ENCODE measurements at regions not wholly inside any gene's neighbourhood (a gene's known extent, or its start where the extent isn't known, plus 50 kb on each side); places are given as distances from the start of the nearest gene placed in this dataset.

GRCh38 chr22:48954781-48955311, 872.8 kb downstream of the BRD1 start:
- DNase-seq (ENCODE audit: low read depth in 4 of 4, low spot score in 3 of 4): no peak

GRCh38 chr22:48953830-48954229, 873.8 kb downstream of the BRD1 start:
- DNase-seq (ENCODE audit: low read depth in 4 of 4, low spot score in 3 of 4): no peak

DNA sequence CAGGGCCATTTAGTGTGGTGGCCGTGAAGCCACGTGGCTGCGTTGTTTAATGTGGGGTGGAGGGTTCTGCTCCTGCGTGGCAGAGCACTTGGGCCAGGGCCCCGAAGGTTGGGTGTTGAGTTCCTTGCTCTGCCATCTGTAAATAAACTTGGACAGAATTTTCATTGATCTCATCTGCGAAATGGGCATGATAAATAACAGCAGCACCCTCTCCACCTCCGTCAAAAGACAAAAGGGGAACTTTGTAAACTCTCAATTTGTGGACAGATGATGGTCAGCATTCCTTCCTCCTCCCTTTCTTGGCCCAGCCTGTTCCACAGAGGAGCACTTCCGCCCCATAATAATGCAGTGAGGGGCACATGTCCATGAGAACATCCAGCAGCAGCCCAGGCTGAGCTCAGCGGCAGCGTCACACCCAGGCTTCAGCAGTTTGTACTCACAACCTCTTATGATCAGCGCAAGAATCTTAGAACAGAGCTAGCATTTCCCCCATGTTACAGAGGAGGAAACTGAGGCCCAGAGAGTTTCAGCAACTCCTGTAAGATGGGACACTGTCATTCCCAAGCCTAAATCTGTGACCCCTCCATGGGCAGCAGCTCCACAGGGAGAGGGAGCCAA, 874.5 kb downstream of the BRD1 start:
- no peak for DNase-seq (ENCODE audit: low read depth in 4 of 4, low spot score in 3 of 4)

DNA sequence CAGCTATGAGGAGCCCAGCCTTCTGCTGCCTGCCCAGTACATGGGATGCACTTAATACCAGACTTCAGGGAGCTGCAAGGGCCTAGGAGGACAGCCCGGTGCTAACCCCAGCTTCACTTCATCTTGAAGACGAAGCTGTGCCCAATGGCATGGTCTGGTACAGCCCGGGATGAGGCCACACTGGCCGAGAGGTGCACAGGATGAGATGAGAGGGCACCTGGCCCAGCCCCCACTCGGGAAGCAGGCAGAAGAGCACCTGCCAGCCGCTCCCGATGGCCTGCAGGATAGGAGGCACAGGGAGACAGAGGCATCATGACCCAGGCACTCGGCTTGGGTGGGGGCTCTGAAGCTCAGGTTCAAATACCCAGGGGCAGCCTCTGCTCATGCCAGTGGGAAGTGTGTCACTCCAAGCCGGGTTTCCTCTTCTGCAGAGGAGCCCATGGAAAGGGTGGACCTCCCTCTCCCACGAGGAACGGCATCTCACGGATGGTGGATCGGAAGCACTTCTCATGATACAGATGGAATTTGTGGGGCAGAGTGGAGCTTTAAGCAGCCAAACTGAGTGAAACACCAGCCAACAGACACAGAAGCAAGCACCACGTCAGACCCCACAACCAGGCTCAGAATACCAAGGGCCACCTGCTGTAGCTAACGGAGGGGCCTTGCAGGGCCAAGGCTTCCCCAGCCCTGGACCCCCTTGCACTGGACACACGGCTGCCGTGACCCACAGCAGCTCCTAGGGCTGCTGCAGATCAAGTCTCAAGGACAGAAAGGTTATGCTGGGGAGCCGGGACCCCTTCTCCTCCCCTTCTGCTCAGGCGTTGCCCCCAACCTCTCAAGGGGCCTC, 875.2 kb downstream of the BRD1 start:
- DNase-seq (ENCODE audit: low read depth in 4 of 4, low spot score in 3 of 4): no peak

- DNase-seq (ENCODE audit: low read depth in 4 of 4, low spot score in 3 of 4): no peak
Observed at GRCh38 chr22:48951836-48952235, 875.8 kb downstream of the BRD1 start.

- DNase-seq (ENCODE audit: low read depth in 4 of 4, low spot score in 3 of 4): no peak
Observed at GRCh38 chr22:48950151-48950915, 877.3 kb downstream of the BRD1 start.

DNA sequence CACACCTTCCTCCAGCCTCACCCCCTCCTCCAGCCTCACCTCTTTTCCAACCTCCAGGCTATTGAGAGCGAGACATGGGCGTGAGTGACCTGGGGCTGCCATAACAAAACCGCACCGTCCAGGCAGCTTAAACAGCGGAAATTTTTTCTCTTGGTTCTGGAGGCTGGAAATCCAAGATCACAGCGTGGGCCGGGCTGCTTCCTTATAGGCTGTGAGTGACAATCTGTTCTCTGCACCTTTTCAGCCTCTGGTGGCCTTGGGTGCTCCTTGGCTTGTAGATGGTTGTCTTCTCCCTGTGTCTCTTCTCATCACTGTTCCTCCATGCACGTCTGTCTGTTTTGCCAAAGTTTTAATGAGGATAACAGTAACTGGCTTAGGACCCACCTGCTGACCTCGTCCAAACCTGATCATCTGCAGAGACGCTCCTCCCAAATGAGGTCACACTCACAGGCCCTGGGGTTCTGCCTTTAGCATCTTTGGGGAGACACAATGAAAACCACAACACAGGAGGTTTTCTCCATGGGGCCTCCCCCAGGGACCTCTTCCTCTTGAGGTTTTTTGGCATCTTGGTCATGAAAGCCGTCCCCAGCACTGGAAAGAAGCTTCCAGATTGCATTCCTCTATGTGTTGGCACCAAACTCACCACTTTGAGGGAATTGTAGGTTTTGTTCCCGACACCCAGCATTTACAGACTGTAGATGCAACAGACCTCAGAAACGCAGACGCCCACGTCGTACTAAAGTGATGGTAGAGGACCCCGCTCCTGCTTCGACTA, 878.1 kb downstream of the BRD1 start:
- no peak for DNase-seq (ENCODE audit: low read depth in 4 of 4, low spot score in 3 of 4)

DNA sequence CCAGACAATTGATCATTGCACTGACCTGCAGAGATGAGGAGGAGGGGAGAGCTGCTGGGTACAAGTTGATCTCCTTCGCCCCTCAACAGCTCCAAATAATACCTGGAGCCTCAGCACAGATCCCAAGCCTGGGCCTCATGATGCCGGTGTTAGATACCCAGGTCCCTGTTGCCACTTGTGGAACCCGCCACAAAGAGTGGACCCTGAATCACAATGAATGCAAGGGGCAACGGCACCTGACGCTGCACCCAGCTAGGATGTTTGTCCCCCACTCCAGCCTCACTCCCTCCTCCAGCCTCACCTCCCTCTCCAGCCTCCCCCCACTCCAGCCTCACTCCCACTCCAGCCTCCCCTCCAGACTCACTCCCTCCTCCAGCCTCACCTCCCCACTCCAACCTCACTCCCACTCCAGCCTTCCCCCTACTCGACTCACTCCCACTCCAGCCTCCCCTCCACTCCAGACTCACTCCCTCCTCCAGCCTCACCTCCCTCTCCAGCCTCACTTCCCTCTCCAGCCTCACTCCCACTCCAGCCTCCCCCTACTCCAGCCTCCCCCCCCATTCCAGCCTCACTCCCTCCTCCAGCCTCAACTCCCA, 879.0 kb downstream of the BRD1 start:
- DNase-seq (ENCODE audit: low read depth in 4 of 4, low spot score in 3 of 4): no peak

GRCh38 chr22:48947636-48948035, 880.0 kb downstream of the BRD1 start:
- DNase-seq (ENCODE audit: low read depth in 4 of 4, low spot score in 3 of 4): no peak

GRCh38 chr22:48945621-48946458, 881.8 kb downstream of the BRD1 start:
- DNase-seq (ENCODE audit: low read depth in 4 of 4, low spot score in 3 of 4): no peak

DNA sequence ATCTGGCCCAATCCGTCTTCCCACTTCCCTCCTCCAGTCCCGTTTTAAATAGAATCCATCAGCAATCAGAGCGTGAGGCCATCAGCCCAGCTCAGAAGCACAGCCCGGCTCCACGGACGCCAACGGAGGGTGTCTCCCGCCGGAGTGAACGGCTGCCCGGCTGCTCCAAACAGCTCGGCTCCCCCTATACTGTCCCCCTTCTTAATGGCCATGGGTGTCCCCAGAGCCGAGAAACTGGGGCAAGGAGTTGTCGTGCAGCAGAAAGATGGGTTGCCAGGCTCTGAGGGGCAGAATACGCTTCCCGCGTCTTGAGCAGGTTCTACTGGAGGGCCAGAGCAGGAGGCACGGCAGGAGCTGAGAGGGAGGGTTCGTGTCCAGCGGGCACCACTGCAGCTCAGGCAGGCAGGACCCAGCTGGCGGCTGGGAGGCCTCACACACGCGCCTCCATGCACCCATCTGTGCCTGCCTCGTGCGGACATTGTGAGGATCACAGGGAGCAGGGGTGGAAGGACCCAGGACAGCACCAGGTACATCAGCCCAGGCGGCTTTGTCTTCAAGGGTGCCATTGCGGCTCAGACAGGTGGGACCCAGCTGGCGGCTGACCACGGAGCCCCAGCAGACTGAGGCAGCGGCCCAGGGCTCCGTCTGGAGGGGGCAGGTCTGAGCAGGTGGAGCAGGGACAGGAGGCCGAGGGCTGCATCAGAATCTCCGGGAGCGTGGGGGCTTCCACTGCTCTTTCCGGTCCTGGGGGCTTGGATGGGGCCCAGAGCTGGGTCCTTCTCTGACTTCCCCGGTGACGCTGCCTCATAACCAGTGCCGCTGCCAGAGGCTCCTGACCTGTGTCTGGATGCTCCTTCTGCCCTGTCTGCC, 882.7 kb downstream of the BRD1 start:
- no peak for DNase-seq (ENCODE audit: low read depth in 4 of 4, low spot score in 3 of 4)

- no peak for DNase-seq (ENCODE audit: low read depth in 4 of 4, low spot score in 3 of 4)
Observed at GRCh38 chr22:48944433-48944750, 883.3 kb downstream of the BRD1 start.

GRCh38 chr22:48943567-48944432, 883.9 kb downstream of the BRD1 start:
- no peak for DNase-seq (ENCODE audit: low read depth in 4 of 4, low spot score in 3 of 4)

DNA sequence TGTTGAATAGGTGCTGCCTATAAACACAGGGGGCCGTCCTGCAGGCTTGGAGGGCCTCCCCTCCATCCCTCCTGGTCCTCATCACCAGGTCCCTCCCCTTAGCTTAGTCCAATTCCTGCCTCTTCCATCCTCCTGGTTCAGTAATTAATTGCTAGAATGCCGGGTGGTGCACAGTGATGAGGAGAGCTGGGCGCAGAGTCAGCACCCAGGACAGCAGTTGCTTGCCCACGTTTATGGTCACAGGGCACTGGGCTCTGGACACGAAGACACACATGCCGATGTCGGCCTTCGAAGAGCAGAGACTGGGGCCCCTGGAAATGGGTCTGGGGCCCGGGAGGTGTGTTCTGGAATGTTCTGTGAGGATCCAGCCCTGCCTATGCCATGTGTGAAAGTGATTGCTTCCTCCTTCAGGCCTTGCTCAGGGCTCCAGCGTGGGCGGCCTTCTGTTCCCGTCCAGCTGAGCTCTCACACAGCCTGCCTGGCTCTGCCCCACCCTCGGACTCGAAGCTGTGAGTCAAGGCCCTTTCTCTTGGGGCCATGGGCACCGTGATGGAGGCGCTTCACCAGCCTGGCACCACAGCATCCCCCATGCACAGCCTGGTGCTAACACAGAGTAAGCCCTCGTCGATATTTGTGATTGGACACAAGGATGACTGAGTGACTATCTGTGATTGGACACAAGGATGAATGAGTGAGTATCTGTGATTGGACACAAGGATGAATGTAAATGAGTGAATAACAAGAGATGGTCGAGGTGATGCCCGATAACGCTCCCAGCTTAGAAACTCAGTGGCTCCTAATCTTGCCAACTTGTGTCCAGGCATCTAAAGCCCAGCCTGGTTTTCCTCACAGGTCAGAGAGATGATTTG, 884.7 kb downstream of the BRD1 start:
- DNase-seq (ENCODE audit: low read depth in 4 of 4, low spot score in 3 of 4): no peak

DNA sequence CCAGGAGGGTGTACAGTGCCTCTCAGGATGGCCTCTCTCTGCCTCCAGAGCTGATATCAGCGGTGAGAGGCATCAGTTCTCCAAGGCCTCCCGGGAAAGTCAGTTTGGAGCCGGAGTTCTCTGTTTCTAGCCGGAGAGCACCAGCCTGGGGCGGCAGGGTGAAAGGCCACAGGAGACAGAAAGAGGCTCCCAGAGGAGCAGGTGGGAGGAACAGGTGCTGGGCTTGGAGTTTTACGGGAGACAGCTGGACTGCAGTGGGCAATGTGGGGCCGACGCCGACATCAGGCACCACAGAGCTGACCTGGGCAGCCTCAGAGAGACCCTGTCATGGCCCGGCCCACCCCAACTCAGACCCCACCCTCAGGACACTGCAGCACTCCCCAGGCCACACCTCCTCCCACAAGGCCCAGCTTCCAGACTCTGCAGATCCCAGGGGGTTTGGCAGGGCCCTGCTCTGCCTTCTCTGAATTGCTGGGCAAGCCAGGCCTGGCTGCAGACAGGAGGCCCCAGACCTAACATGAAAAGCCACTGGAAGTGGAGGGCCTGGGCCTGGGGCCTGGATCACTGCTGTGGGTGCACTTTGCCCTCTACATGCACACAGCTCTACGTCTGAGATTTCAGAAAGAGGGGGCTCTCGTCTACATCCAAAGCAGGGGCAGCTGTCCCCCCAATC, 885.6 kb downstream of the BRD1 start:
- DNase-seq (ENCODE audit: low read depth in 4 of 4, low spot score in 3 of 4): no peak
